DMS153 treated with DMSO at 0.1 percent for 48 hours (cell line): ENCODE measurements at regions not wholly inside any gene's neighbourhood (a gene's known extent, or its start where the extent isn't known, plus 50 kb on each side); places are given as distances from the start of the nearest gene placed in this dataset.
A peak's percentile ranks its signal among the peaks of the same experiment; 100 is the strongest.

ENCODE experiments used
- DNase-seq: peaks from one replicate; lab custom pipeline; 2025; ENCODE audit not compliant: unreplicated experiment; lab: John Stamatoyannopoulos, UW

- DNase-seq: peak; percentile 17
Measured at GRCh38 chr2:66843847-66844246, 408.9 kb downstream of the MEIS1 start.

GRCh38 chr2:66845307-66845706, 410.4 kb downstream of the MEIS1 start:
- no peak for DNase-seq

GRCh38 chr2:66846887-66847286, 412.0 kb downstream of the MEIS1 start:
- no peak for DNase-seq

- no peak for DNase-seq
Measured at GRCh38 chr2:66849153-66849755, 414.3 kb downstream of the MEIS1 start.

- no peak for DNase-seq
Measured at GRCh38 chr2:66850376-66850775, 415.5 kb downstream of the MEIS1 start.

GRCh38 chr2:66851449-66851872, 416.5 kb downstream of the MEIS1 start:
- no peak for DNase-seq

GRCh38 chr2:66852953-66853352, 418.0 kb downstream of the MEIS1 start:
- DNase-seq: no peak

GRCh38 chr2:66853585-66853984, 418.7 kb downstream of the MEIS1 start:
- no peak for DNase-seq

GRCh38 chr2:66854298-66854697, 419.4 kb downstream of the MEIS1 start:
- DNase-seq: no peak

GRCh38 chr2:66862885-66863650, 428.1 kb downstream of the MEIS1 start:
- DNase-seq: no peak

- no peak for DNase-seq
Measured at GRCh38 chr2:66865161-66865560, 430.2 kb downstream of the MEIS1 start.

- DNase-seq: no peak
Measured at GRCh38 chr2:66866331-66867062, 431.6 kb downstream of the MEIS1 start.

GRCh38 chr2:66867063-66867441, 432.1 kb downstream of the MEIS1 start:
- DNase-seq: no peak

GRCh38 chr2:66869076-66869475, 434.2 kb downstream of the MEIS1 start:
- no peak for DNase-seq

GRCh38 chr2:66872081-66872985, 437.4 kb downstream of the MEIS1 start:
- no peak for DNase-seq

- DNase-seq: no peak
Measured at GRCh38 chr2:66872986-66873754, 438.2 kb downstream of the MEIS1 start.

- DNase-seq: no peak
Measured at GRCh38 chr2:66874411-66874810, 439.5 kb downstream of the MEIS1 start.

- no peak for DNase-seq
Measured at GRCh38 chr2:66875941-66876462, 441.1 kb downstream of the MEIS1 start.

- DNase-seq: no peak
Measured at GRCh38 chr2:66885775-66886383, 451.0 kb downstream of the MEIS1 start.

- DNase-seq: no peak
Measured at GRCh38 chr2:66888246-66888645, 453.3 kb downstream of the MEIS1 start.
